ENCODE measurements at regions not wholly inside any gene's neighbourhood (a gene's known extent, or its start where the extent isn't known, plus 50 kb on each side); places are given as distances from the start of the nearest gene placed in this dataset.
A peak's percentile ranks its signal among the peaks of the same experiment; 100 is the strongest.

- DNase-seq = no peak
Measured at GRCh38 chr2:147709655-147710054, 135.2 kb upstream of the ACVR2A start.

GRCh38 chr2:147703171-147703570 lies 141.7 kb upstream of the ACVR2A start:
- no peak for DNase-seq

GRCh38 chr2:147698166-147698565 lies 146.7 kb upstream of the ACVR2A start:
- no peak for DNase-seq

GRCh38 chr2:147696426-147696825 lies 148.4 kb upstream of the ACVR2A start:
- DNase-seq = peak; percentile 3

GRCh38 chr2:147689220-147689909 lies 155.5 kb upstream of the ACVR2A start:
- DNase-seq = no peak

GRCh38 chr2:147688242-147688641 lies 156.6 kb upstream of the ACVR2A start:
- DNase-seq = no peak

GRCh38 chr2:147686365-147686764 lies 158.5 kb upstream of the ACVR2A start:
- no peak for DNase-seq

- no peak for DNase-seq
Measured at GRCh38 chr2:147684903-147685302, 159.9 kb upstream of the ACVR2A start.

GRCh38 chr2:147683380-147683779 lies 161.4 kb upstream of the ACVR2A start:
- DNase-seq = no peak

- no peak for DNase-seq
Measured at GRCh38 chr2:147681093-147681492, 163.7 kb upstream of the ACVR2A start.

GRCh38 chr2:147679955-147680531 lies 164.8 kb upstream of the ACVR2A start:
- DNase-seq = peak; percentile 88

- DNase-seq = peak; percentile 88
Measured at GRCh38 chr2:147679191-147679954, 165.5 kb upstream of the ACVR2A start.

GRCh38 chr2:147665105-147665504 lies 179.7 kb upstream of the ACVR2A start:
- no peak for DNase-seq

- DNase-seq = no peak
Measured at GRCh38 chr2:147663962-147664361, 180.9 kb upstream of the ACVR2A start.

- DNase-seq = no peak
Measured at GRCh38 chr2:147663153-147663961, 181.5 kb upstream of the ACVR2A start.

- DNase-seq = no peak
Measured at GRCh38 chr2:147662221-147662620, 182.6 kb upstream of the ACVR2A start.

GRCh38 chr2:147660680-147661079 lies 184.1 kb upstream of the ACVR2A start:
- DNase-seq = no peak

GRCh38 chr2:147659051-147659450 lies 185.8 kb upstream of the ACVR2A start:
- DNase-seq = no peak

- no peak for DNase-seq
Measured at GRCh38 chr2:147657086-147658000, 187.5 kb upstream of the ACVR2A start.

- DNase-seq = no peak
Measured at GRCh38 chr2:147649998-147650397, 194.8 kb upstream of the ACVR2A start.

GRCh38 chr2:147649286-147649685 lies 195.5 kb upstream of the ACVR2A start:
- DNase-seq = peak; percentile 4

- no peak for DNase-seq
Measured at GRCh38 chr2:147648471-147648870, 196.4 kb upstream of the ACVR2A start.

Measured in NCI-H1105 treated with DMSO at 0.1 percent for 48 hours (cell line).